Erythroblast (primary cell): ENCODE measurements at regions not wholly inside any gene's neighbourhood (a gene's known extent, or its start where the extent isn't known, plus 50 kb on each side); places are given as distances from the start of the nearest gene placed in this dataset.

Experiments
- GATA1 ChIP-seq: IDR thresholded peaks from 2 replicates; pipeline ENCODE4 v1.6.1; 2011; ENCODE audit warnings: low read depth, mild to moderate bottlenecking, control low read depth, low read length, moderate library complexity
- POLR2A ChIP-seq: IDR thresholded peaks from 2 replicates; pipeline ENCODE4 v1.6.1; 2011; ENCODE audit warnings: mild to moderate bottlenecking, low read length

GRCh38 chr10:113475381-113475807 lies 77.5 kb upstream of the HABP2 start:
- TF ChIP-seq POLR2A (no peak), GATA1 (no peak)
